SK-N-SH (cell line): ENCODE measurements at regions not wholly inside any gene's neighbourhood (a gene's known extent, or its start where the extent isn't known, plus 50 kb on each side); places are given as distances from the start of the nearest gene placed in this dataset.

Experiments used
- CTCF ChIA-PET: fragments of 300-600, 350-600 bp; formaldehyde crosslinking; extraction: SDS; loops from one replicate; lab custom pipeline; 2021; lab: Yijun Ruan, JAX
- POLR2A ChIA-PET: fragments of 350-600 bp; sonication (Branson Sonifier 250); formaldehyde crosslinking; extraction: SDS; loops from one replicate; lab custom pipeline; 2020; ENCODE audit warnings: antibody characterized with exemption, inconsistent platforms; lab: Yijun Ruan, JAX
- DNase-seq: peaks from one replicate; pipeline ENCODE4 v3.0.0; 2012
- H2AFZ ChIP-seq: fragments of 200-600 bp; sonication (generic); 2 replicates; pipeline ENCODE4 v1.8.1; 2016; ENCODE audit warnings: antibody characterized with exemption, mild to moderate bottlenecking, low read depth
- H3F3A ChIP-seq: fragments of 200-600 bp; sonication (generic); replicated peaks from 2 replicates; pipeline ENCODE3; 2016; ENCODE audit warnings: antibody characterized with exemption, mild to moderate bottlenecking; ENCODE audit not compliant: insufficient read depth
- H3K27ac ChIP-seq, 2 experiments: fragments of 200-500 bp in 1 of 2; fragments of 200-600 bp in 1 of 2; sonication (Bioruptor generic) in 1 of 2; sonication (generic), shearing (Covaris generic) in 1 of 2; 2 replicates each; pipeline versions ENCODE4 v1.5.1 to v1.6.1; 2014 to 2016; ENCODE audit warnings: low read depth in 2 of 2, inconsistent platforms in 1 of 2, low read length in 1 of 2, mild to moderate bottlenecking in 1 of 2, mixed read lengths in 1 of 2
- H3K27me3 ChIP-seq: fragments of 200-600 bp; sonication (generic), shearing (Covaris generic); 2 replicates; pipeline ENCODE4 v1.6.1; 2016; ENCODE audit warnings: mixed run types; ENCODE audit not compliant: insufficient read depth
- H3K36me3 ChIP-seq, 2 experiments: fragments of 200-500 bp in 1 of 2; fragments of 200-600 bp in 1 of 2; sonication (Bioruptor generic) in 1 of 2; sonication (generic) in 1 of 2; replicated peaks in 1 of 2; 2 replicates each; pipeline versions ENCODE3 to v1.5.1; 2014 to 2016; ENCODE audit warnings: low read length in 1 of 2, mild to moderate bottlenecking in 1 of 2; ENCODE audit not compliant: insufficient read depth in 2 of 2, control insufficient read depth in 1 of 2
- H3K4me1 ChIP-seq, 2 experiments: fragments of 200-500 bp in 1 of 2; fragments of 200-600 bp in 1 of 2; sonication (Bioruptor generic) in 1 of 2; sonication (generic), shearing (Covaris generic) in 1 of 2; 2 replicates each; pipeline versions ENCODE4 v1.5.1 to v1.6.1; 2014 to 2016; ENCODE audit warnings: low read depth in 1 of 2, low read length in 1 of 2, mixed run types in 1 of 2; ENCODE audit not compliant: insufficient read depth in 2 of 2, control insufficient read depth in 1 of 2
- H3K4me2 ChIP-seq: fragments of 200-600 bp; sonication (generic), shearing (Covaris generic); 2 replicates; pipeline ENCODE4 v1.6.1; 2017; ENCODE audit warnings: mixed run types
- H3K4me3 ChIP-seq, 2 experiments: fragments of 200-500 bp in 1 of 2; fragments of 200-600 bp in 1 of 2; sonication (Bioruptor generic) in 1 of 2; sonication (generic), shearing (Covaris generic) in 1 of 2; 2 replicates each; pipeline versions ENCODE4 v1.5.1 to v1.8.1; 2014 to 2016; ENCODE audit warnings: low read depth in 2 of 2, inconsistent platforms in 1 of 2, low read length in 1 of 2, mild to moderate bottlenecking in 1 of 2, mixed read lengths in 1 of 2, moderate library complexity in 1 of 2
- H3K79me2 ChIP-seq: fragments of 200-600 bp; sonication (generic); 2 replicates; pipeline ENCODE4 v1.8.1; 2017; ENCODE audit warnings: mild to moderate bottlenecking; ENCODE audit not compliant: insufficient read depth
- H3K9ac ChIP-seq: fragments of 200-600 bp; sonication (generic); 2 replicates; pipeline ENCODE4 v1.6.1; 2017; ENCODE audit warnings: mixed run types
- H3K9me2 ChIP-seq: fragments of 200-600 bp; sonication (generic); 2 replicates; pipeline ENCODE4 v1.6.1; 2017; ENCODE audit warnings: mixed run types
- H3K9me3 ChIP-seq: fragments of 200-600 bp; sonication (generic); 2 replicates; pipeline ENCODE4 v1.6.1; 2017; ENCODE audit warnings: mixed run types, mild to moderate bottlenecking, moderate library complexity
- H4K20me1 ChIP-seq: fragments of 200-600 bp; sonication (generic); 2 replicates; pipeline ENCODE4 v1.6.1; 2017; ENCODE audit warnings: mild to moderate bottlenecking, mixed run types; ENCODE audit not compliant: insufficient read depth
- EP300 ChIP-seq, 2 experiments: IDR thresholded peaks; 2 replicates each; pipeline versions ENCODE4 v1.4.0 to v1.6.1; 2012; ENCODE audit warnings: borderline replicate concordance in 1 of 2, low read depth in 1 of 2, low read length in 1 of 2
- EZH2phosphoT487 ChIP-seq: fragments of 200-600 bp; sonication (generic); IDR thresholded peaks from 2 replicates; pipeline ENCODE4 v1.6.1; 2017; ENCODE audit warnings: low read depth, mixed run types, mild to moderate bottlenecking, antibody characterized with exemption, moderate library complexity, borderline replicate concordance
- FOSL2 ChIP-seq: IDR thresholded peaks from 2 replicates; pipeline ENCODE4 v1.4.0; 2012; ENCODE audit warnings: low read depth, mild to moderate bottlenecking, moderate library complexity, borderline replicate concordance
- FOXJ3 ChIP-seq: sonication (generic); formaldehyde crosslinking; IDR thresholded peaks from 2 replicates; pipeline ENCODE4 v1.5.1; 2020; ENCODE audit warnings: mild to moderate bottlenecking, missing genetic modification reagents
- GABPA ChIP-seq: IDR thresholded peaks from 2 replicates; pipeline ENCODE4 v1.4.0; 2012; ENCODE audit warnings: low read depth, mild to moderate bottlenecking
- GATA2 ChIP-seq: sonication (generic); formaldehyde crosslinking; IDR thresholded peaks from 2 replicates; pipeline ENCODE4 v1.5.0; 2020; ENCODE audit warnings: mild to moderate bottlenecking, missing genetic modification reagents
- MAX ChIP-seq: IDR thresholded peaks from 2 replicates; pipeline ENCODE4 v1.4.0; 2012; ENCODE audit warnings: low read depth
- MEF2A ChIP-seq: IDR thresholded peaks from 2 replicates; pipeline ENCODE4 v1.4.0; 2012; ENCODE audit warnings: low read depth, borderline replicate concordance
- NFIC ChIP-seq: IDR thresholded peaks from 2 replicates; pipeline ENCODE4 v1.4.0; 2012; ENCODE audit warnings: borderline replicate concordance
- PBX3 ChIP-seq: IDR thresholded peaks from 2 replicates; pipeline ENCODE4; 2012
- RCOR1 ChIP-seq: fragments of 150-350 bp; IDR thresholded peaks from 2 replicates; pipeline ENCODE4 v1.6.1; 2017; ENCODE audit warnings: antibody characterized with exemption, low read length
- RXRA ChIP-seq: IDR thresholded peaks from 2 replicates; pipeline ENCODE4 v1.4.0; 2012; ENCODE audit warnings: low read depth, mild to moderate bottlenecking, borderline replicate concordance
- SMC3 ChIP-seq: IDR thresholded peaks from 2 replicates; pipeline ENCODE4 v1.6.1; 2012; ENCODE audit warnings: low read depth, low read length, improper control_type of control experiment
- TCF12 ChIP-seq: IDR thresholded peaks from 2 replicates; pipeline ENCODE4 v1.4.0; 2012
- USF1 ChIP-seq: IDR thresholded peaks from 2 replicates; pipeline ENCODE4 v1.4.0; 2012; ENCODE audit warnings: low read depth, borderline replicate concordance
- USF2 ChIP-seq: fragments of 150-350 bp; IDR thresholded peaks from 2 replicates; pipeline ENCODE4 v1.6.1; 2017; ENCODE audit warnings: antibody characterized with exemption, low read length, low read depth, borderline replicate concordance
- YY1 ChIP-seq: IDR thresholded peaks from 2 replicates; pipeline ENCODE4 v1.4.0; 2012; ENCODE audit warnings: low read depth, mild to moderate bottlenecking
- ZBTB33 ChIP-seq: IDR thresholded peaks from 2 replicates; pipeline ENCODE4 v1.4.0; 2012; ENCODE audit warnings: low read depth, borderline replicate concordance
- WGBS: methylation state at CpG from one replicate; pipeline ENCODE4 v1.1.6; 2017; ENCODE audit warnings: low lambda C conversion rate; 5-methylcytosine and 5-hydroxymethylcytosine counted together

GRCh38 chr2:122506620-122507019 is 751.2 kb downstream of the TSN start:
- ChIA-PET CTCF (interaction anchor here (1.1 kb wide), 1 partner anchor 43 kb away, joined by 3 read pairs; no protein-coding TSS in a partner anchor), POLR2A (no interaction called here)
- Histone ChIP-seq H3K79me2 (no peaks in the 10 kb centered on the region), H3K9me2 (no peaks in the 10 kb centered on the region), H3K36me3 (no peaks in the 10 kb centered on the region), H3K27me3 (no peaks in the 10 kb centered on the region), H3K9me3 (no peaks in the 10 kb centered on the region), H3K9ac (no peak overlapping the region), H3K27ac (no peak overlapping the region), H3K4me1 (no peaks in the 10 kb centered on the region; a peak in 1 of 4 replicates), H3K4me3 (no peak overlapping the region), H3F3A (no peaks in the 10 kb centered on the region), H2AFZ (no peak overlapping the region), H3K4me2 (no peak overlapping the region), H4K20me1 (no peaks in the 10 kb centered on the region)
- no peak for DNase-seq
- 17% methylated on average over 3 of the region's 3 CpGs for WGBS
- TF ChIP-seq MEF2A (no peak), GATA2 (no peak), FOXJ3 (CRISPR knock-in tag) (no peak), GABPA (no peak), EZH2phosphoT487 (no peak)

GRCh38 chr2:122507261-122507660 is 751.8 kb downstream of the TSN start:
- Histone ChIP-seq H3K79me2 (no peaks in the 10 kb centered on the region), H3K27ac (no peak overlapping the region), H3K9me3 (no peaks in the 10 kb centered on the region), H3F3A (no peaks in the 10 kb centered on the region), H3K36me3 (no peaks in the 10 kb centered on the region), H3K4me2 (no peak overlapping the region), H3K4me3 (no peak overlapping the region), H3K4me1 (no peaks in the 10 kb centered on the region; a peak in 1 of 4 replicates), H2AFZ (no peak overlapping the region), H3K27me3 (no peaks in the 10 kb centered on the region), H3K9ac (no peak overlapping the region), H3K9me2 (no peaks in the 10 kb centered on the region), H4K20me1 (no peaks in the 10 kb centered on the region)
- WGBS, result 0% methylated on average over 1 of the region's 1 CpG
- TF ChIP-seq NFIC (no peak), GABPA (no peak), SMC3 (no peak), FOSL2 (no peak), EP300 (IDR thresholded peaks at IDR 0.05; ENCODE audit: borderline replicate concordance in 1 of 2, low read depth in 1 of 2, low read length in 1 of 2) (no peak), TCF12 (no peak), PBX3 (no peak), MEF2A (no peak), RCOR1 (no peak), USF2 (no peak), ZBTB33 (no peak), YY1 (no peak), RXRA (no peak), EZH2phosphoT487 (no peak), USF1 (no peak), MAX (no peak)
- ChIA-PET POLR2A (no interaction called here), CTCF (no interaction called here)
- DNase-seq, result no peak
